ENCODE measurements at regions not wholly inside any gene's neighbourhood (a gene's known extent, or its start where the extent isn't known, plus 50 kb on each side); places are given as distances from the start of the nearest gene placed in this dataset.

DNA sequence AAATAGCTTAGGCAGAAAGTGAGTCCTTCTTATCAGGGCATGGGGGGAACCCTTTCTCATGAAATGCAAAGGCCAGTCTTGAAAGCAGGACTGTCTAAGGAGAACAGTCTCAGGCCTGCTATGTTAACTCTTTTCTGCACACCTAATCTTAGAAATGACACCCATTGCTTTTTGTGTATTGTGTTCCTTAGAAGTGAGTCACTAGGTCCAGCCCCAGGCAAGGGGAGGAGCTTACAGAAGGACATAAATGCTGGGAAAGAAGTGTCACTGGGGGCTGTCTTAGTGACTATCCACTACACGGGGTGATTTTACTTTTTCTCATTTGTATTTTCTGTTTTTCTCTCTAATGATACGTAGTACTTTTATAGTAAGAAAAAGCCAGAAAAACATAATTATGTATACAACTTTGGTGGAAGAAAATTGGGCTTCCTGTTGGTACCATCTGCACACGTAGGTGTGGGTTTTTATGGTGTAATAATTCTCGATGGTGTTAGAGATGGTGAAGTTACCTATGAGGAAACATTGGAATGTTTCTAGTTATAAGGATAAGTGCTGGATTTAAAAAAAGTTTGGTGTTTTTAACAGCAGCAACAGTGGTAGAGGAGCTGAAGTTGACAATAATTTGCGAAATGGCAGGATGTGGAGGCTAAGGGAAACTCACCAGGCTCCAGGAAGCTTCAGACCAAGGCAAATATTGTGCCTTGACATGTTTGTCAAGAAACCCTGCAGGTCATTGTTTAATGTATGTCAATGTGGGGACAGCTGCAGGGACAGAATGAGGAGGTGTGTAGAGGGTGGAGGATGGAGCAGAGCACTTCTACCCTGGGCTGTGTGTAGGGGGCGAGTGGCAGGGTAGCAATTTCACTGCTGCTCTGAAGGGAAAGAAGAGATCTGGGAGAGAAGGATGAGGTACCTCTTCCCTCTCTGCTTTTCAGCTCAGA, 214.9 kb downstream of the KTN1 start:
- TF ChIP-seq, protein P1, sequence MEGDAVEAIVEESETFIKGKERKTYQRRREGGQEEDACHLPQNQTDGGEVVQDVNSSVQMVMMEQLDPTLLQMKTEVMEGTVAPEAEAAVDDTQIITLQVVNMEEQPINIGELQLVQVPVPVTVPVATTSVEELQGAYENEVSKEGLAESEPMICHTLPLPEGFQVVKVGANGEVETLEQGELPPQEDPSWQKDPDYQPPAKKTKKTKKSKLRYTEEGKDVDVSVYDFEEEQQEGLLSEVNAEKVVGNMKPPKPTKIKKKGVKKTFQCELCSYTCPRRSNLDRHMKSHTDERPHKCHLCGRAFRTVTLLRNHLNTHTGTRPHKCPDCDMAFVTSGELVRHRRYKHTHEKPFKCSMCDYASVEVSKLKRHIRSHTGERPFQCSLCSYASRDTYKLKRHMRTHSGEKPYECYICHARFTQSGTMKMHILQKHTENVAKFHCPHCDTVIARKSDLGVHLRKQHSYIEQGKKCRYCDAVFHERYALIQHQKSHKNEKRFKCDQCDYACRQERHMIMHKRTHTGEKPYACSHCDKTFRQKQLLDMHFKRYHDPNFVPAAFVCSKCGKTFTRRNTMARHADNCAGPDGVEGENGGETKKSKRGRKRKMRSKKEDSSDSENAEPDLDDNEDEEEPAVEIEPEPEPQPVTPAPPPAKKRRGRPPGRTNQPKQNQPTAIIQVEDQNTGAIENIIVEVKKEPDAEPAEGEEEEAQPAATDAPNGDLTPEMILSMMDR (IDR thresholded peaks at IDR 0.05; ENCODE audit: insufficient read depth, low read length, poor library complexity, severe bottlenecking) = no peak
- TF ChIP-seq EZH2phosphoT487 (conservative IDR thresholded peaks at IDR 0.05; ENCODE audit: low read length) = no peak
